ENCODE measurements at regions not wholly inside any gene's neighbourhood (a gene's known extent, or its start where the extent isn't known, plus 50 kb on each side); places are given as distances from the start of the nearest gene placed in this dataset.

GRCh38 chr9:2495221-2496005 is 126.2 kb upstream of the VLDLR start:
- DNase-seq (ENCODE audit: low spot score): no peak
- TF ChIP-seq CTCF (IDR thresholded peaks at IDR 0.05; ENCODE audit: extremely low read depth, missing control alignments): no peak

- no peak for TF ChIP-seq CTCF (IDR thresholded peaks at IDR 0.05; ENCODE audit: extremely low read depth, missing control alignments)
- DNase-seq (ENCODE audit: low spot score): no peak
Measured at GRCh38 chr9:2496169-2496568, 125.4 kb upstream of the VLDLR start.

GRCh38 chr9:2496934-2497333 is 124.7 kb upstream of the VLDLR start:
- TF ChIP-seq CTCF (IDR thresholded peaks at IDR 0.05; ENCODE audit: extremely low read depth, missing control alignments): no peak
- no peak for DNase-seq (ENCODE audit: low spot score)

- TF ChIP-seq CTCF (IDR thresholded peaks at IDR 0.05; ENCODE audit: extremely low read depth, missing control alignments): no peak
- DNase-seq (ENCODE audit: low spot score): no peak
Measured at GRCh38 chr9:2497666-2498400, 123.8 kb upstream of the VLDLR start.

- no peak for DNase-seq (ENCODE audit: low spot score)
- no peak for TF ChIP-seq CTCF (IDR thresholded peaks at IDR 0.05; ENCODE audit: extremely low read depth, missing control alignments)
Measured at GRCh38 chr9:2502210-2502609, 119.4 kb upstream of the VLDLR start.

GRCh38 chr9:2502760-2503159 is 118.8 kb upstream of the VLDLR start:
- DNase-seq (ENCODE audit: low spot score): no peak
- TF ChIP-seq CTCF (IDR thresholded peaks at IDR 0.05; ENCODE audit: extremely low read depth, missing control alignments): no peak

GRCh38 chr9:2506321-2506720 is 115.3 kb upstream of the VLDLR start:
- TF ChIP-seq CTCF (IDR thresholded peaks at IDR 0.05; ENCODE audit: extremely low read depth, missing control alignments): no peak
- DNase-seq (ENCODE audit: low spot score): no peak

All from GM20000 (cell line).